Esophagus muscularis mucosa (tissue), 4 donors: ENCODE measurements at regions not wholly inside any gene's neighbourhood (a gene's known extent, or its start where the extent isn't known, plus 50 kb on each side); places are given as distances from the start of the nearest gene placed in this dataset.

Experiments used
- DNase-seq: peaks from one replicate; pipeline ENCODE4 v3.0.0-alpha.2; 2017; ENCODE audit errors: extremely low spot score
- H3K27ac ChIP-seq, 4 donors: fragments of 200-600 bp; sonication (generic); replicated peaks in 1 of 4; 1 replicate in 3 of 4; 2 replicates in 1 of 4; pipeline ENCODE4 v1.5.1; 2016 to 2019; ENCODE audit warnings: mild to moderate bottlenecking in 1 of 4
- H3K27me3 ChIP-seq, 4 donors: fragments of 200-600 bp; sonication (generic); one replicate each; pipeline versions ENCODE4 v1.5.1 to v1.6.0; 2016 to 2019
- H3K36me3 ChIP-seq, 4 donors: fragments of 200-600 bp; sonication (generic); one replicate each; pipeline ENCODE4 v1.5.1; 2016 to 2019
- H3K4me1 ChIP-seq, 4 donors: fragments of 200-600 bp; sonication (generic); one replicate each; pipeline ENCODE4 v1.5.1; 2016 to 2019
- H3K4me3 ChIP-seq, 4 donors: fragments of 200-600 bp; sonication (generic); 1 replicate in 2 of 4; 2 replicates in 2 of 4; pipeline ENCODE4 v1.5.1; 2016 to 2019; ENCODE audit warnings: mild to moderate bottlenecking in 4 of 4, moderate library complexity in 1 of 4
- H3K9me3 ChIP-seq, 4 donors: fragments of 200-600 bp; sonication (generic); 1 replicate in 3 of 4; 2 replicates in 1 of 4; pipeline ENCODE4 v1.5.1; 2016 to 2019
- EP300 ChIP-seq: sonication (generic); formaldehyde crosslinking; IDR thresholded peaks from one replicate; pipeline ENCODE4 v1.6.1; 2017; ENCODE audit warnings: antibody characterized with exemption
- POLR2A ChIP-seq: fragments of 450-650 bp; IDR thresholded peaks from one replicate; pipeline ENCODE4 v1.6.1; 2017; ENCODE audit warnings: antibody characterized with exemption, moderate library complexity, mild to moderate bottlenecking, low read depth
- POLR2AphosphoS5 ChIP-seq, 2 donors: sonication (generic); formaldehyde crosslinking; IDR thresholded peaks; one replicate each; pipeline ENCODE4 v1.6.1; 2017; ENCODE audit warnings: antibody characterized with exemption in 2 of 2
- WGBS: methylation state at CpG from one replicate; pipeline ENCODE4 v1.1.5; 2018; 5-methylcytosine and 5-hydroxymethylcytosine counted together
- intact Hi-C: fragments of 100-400 bp; cut with DNase I; formaldehyde crosslinking; loops from one replicate; pipeline ENCODE4 v1.15.1; 2023
- TF ChIP-seq, protein P1 (sequence below), 3 experiments: fragments of 200-600 bp in 2 of 3; fragments of 450-650 bp in 1 of 3; sonication (generic) in 2 of 3; IDR thresholded peaks; one replicate each; pipeline ENCODE4 v1.5.1; 2017 to 2019; ENCODE audit warnings: antibody characterized with exemption in 3 of 3, mild to moderate bottlenecking in 2 of 3, moderate library complexity in 1 of 3

DNA sequence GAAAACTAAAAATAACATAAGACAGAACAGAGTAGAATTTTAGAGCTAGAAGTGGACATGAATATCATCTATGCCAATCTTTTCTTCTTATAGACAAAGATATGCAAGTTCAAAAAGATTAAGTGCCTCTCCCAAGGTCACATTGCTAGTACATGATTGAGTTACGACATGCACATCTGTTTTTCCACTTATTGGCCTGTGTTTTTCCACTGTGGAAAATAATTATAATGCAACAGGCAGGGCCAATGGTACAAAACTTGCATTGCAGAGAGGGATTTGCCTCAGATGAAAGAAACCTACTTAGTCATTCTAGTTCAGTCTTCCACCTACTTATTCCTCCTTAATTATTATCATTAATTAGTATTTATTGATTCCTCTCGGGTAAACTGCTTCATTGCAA, 407.8 kb upstream of the SGCD start:
- no peak for DNase-seq
- Histone ChIP-seq H3K27me3 (no peaks in the 10 kb centered on the region), H3K27ac (no peak overlapping the region), H3K9me3 (no peaks in the 10 kb centered on the region), H3K4me1 (peaks cover 0 to 9% (median 0%) of the 10 kb centered on the region in 4 donors), H3K4me3 (no peak overlapping the region), H3K36me3 (no peaks in the 10 kb centered on the region)
- WGBS, result 71% methylated on average over 2 of the region's 2 CpGs
- TF ChIP-seq EP300 (no peak), POLR2A (no peak), POLR2AphosphoS5 (IDR thresholded peaks at IDR 0.05) (no peak)
- TF ChIP-seq, protein P1, sequence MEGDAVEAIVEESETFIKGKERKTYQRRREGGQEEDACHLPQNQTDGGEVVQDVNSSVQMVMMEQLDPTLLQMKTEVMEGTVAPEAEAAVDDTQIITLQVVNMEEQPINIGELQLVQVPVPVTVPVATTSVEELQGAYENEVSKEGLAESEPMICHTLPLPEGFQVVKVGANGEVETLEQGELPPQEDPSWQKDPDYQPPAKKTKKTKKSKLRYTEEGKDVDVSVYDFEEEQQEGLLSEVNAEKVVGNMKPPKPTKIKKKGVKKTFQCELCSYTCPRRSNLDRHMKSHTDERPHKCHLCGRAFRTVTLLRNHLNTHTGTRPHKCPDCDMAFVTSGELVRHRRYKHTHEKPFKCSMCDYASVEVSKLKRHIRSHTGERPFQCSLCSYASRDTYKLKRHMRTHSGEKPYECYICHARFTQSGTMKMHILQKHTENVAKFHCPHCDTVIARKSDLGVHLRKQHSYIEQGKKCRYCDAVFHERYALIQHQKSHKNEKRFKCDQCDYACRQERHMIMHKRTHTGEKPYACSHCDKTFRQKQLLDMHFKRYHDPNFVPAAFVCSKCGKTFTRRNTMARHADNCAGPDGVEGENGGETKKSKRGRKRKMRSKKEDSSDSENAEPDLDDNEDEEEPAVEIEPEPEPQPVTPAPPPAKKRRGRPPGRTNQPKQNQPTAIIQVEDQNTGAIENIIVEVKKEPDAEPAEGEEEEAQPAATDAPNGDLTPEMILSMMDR (IDR thresholded peaks at IDR 0.05), result no peak
- intact Hi-C loops, result no loop called here

DNA sequence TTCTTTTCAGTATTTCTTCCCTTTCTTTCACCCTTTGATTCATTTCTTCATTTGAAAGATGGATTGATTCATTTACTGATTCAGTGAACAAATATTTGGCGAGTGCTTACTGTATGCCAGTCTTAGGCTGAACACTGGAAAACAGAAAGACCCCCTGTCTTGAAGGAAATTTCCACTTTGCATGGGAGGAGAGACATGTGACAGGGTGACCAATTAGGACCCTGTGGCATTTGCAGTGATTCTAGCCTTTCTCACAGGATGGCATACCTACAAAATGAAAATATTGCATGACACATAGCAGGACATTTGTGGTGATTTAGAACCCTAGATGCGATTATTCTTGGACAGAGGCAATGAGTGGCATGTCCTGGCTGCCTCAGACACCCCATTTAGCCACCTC, 407.2 kb upstream of the SGCD start:
- no peaks in the 10 kb centered on the region for H3K27me3 ChIP-seq
- H3K36me3 ChIP-seq, result no peaks in the 10 kb centered on the region
- H3K4me1 ChIP-seq, result peaks cover 0 to 9% (median 0%) of the 10 kb centered on the region in 4 donors
- H3K27ac ChIP-seq, result no peak overlapping the region
- DNase-seq, result no peak
- no peaks in the 10 kb centered on the region for H3K9me3 ChIP-seq
- H3K4me3 ChIP-seq, result no peak overlapping the region
- WGBS, result 81% methylated on average over 2 of the region's 2 CpGs
- intact Hi-C loops, result no loop called here
- TF ChIP-seq EP300 (no peak), POLR2A (no peak), POLR2AphosphoS5 (IDR thresholded peaks at IDR 0.05) (no peak)
- TF ChIP-seq, protein P1 (IDR thresholded peaks at IDR 0.05), result no peak

DNA sequence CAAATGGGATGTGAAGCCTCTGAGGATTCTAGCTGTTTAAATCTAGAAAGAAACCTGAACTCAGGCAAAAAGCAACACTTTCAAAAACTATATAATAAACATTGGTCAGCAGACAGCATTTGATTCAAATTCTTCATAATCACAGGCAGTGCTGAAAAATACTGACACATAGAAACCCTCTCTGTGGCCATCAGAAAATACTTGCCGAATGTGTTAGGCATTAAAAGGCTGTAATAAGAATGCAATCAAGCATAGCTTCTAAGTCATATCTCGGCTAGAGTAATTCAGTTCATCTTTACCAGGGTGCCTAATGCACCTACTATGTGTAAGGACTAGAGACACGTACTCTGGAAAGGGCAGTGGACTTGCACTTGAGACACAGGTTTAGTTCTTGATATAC, 405.3 kb upstream of the SGCD start:
- 95% methylated on average over 3 of the region's 3 CpGs for WGBS
- intact Hi-C loops, result no loop called here
- no peak for DNase-seq
- Histone ChIP-seq H3K4me1 (peaks cover 0 to 9% (median 0%) of the 10 kb centered on the region in 4 donors), H3K36me3 (no peaks in the 10 kb centered on the region), H3K27ac (no peak overlapping the region), H3K27me3 (no peaks in the 10 kb centered on the region), H3K4me3 (no peak overlapping the region), H3K9me3 (no peaks in the 10 kb centered on the region)
- TF ChIP-seq, protein P1 (IDR thresholded peaks at IDR 0.05), result no peak
- TF ChIP-seq EP300 (no peak), POLR2A (no peak), POLR2AphosphoS5 (IDR thresholded peaks at IDR 0.05) (no peak)

DNA sequence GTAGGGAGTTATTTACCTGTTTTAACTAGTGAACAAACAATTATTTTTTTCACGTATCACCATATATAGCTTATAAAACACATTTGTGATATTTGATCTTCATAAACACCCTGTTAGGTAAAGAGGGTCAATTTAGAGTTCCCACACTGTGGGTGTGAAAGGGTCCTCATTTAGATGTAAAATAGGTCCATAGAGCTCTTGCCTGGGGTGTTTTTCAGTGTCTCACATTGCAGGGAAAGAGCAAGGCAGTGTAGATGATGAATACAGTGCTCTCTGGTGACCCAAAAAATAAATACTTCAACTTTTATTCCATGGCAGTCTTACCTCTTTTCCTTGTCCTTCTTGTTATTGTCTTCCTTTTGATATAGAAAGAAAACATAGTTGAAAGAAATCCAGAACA, 403.2 kb upstream of the SGCD start:
- Histone ChIP-seq H3K36me3 (no peaks in the 10 kb centered on the region), H3K27ac (no peak overlapping the region), H3K4me3 (no peak overlapping the region), H3K9me3 (no peaks in the 10 kb centered on the region), H3K27me3 (no peaks in the 10 kb centered on the region), H3K4me1 (peaks cover 0 to 9% (median 0%) of the 10 kb centered on the region in 4 donors)
- WGBS, result 88% methylated on average over 1 of the region's 1 CpG
- intact Hi-C loops, result no loop called here
- DNase-seq, result no peak
- TF ChIP-seq EP300 (no peak), POLR2A (no peak), POLR2AphosphoS5 (IDR thresholded peaks at IDR 0.05) (no peak)
- TF ChIP-seq, protein P1 (IDR thresholded peaks at IDR 0.05), result no peak

DNA sequence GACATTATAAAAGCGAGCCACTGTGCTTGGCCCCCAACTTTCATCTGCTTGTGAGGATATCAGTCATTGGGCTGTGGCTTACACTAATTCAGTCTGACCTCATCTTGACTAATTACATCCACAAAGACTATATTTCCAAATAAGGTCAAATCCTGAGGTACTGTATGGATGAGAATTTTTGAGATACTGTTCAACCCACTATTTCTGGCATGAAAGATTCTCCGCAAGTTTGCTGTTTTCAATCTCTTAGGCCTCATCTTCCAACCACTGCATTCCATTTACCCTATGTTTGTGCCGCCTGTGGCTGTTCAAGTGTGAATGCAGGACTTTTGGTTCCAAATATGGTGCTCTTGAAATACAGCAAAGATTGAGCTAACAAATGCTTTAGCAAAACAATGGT, 400.9 kb upstream of the SGCD start:
- Histone ChIP-seq H3K36me3 (no peaks in the 10 kb centered on the region), H3K27ac (no peak overlapping the region), H3K4me1 (no peaks in the 10 kb centered on the region), H3K4me3 (no peak overlapping the region), H3K9me3 (no peaks in the 10 kb centered on the region), H3K27me3 (no peaks in the 10 kb centered on the region)
- DNase-seq, result no peak
- intact Hi-C loops, result no loop called here
- TF ChIP-seq, protein P1 (IDR thresholded peaks at IDR 0.05), result no peak
- no peak for TF ChIP-seq POLR2AphosphoS5 (IDR thresholded peaks at IDR 0.05)
- TF ChIP-seq POLR2A, result no peak
- TF ChIP-seq EP300, result no peak
- 89% methylated on average over 3 of the region's 3 CpGs for WGBS
